LNCAP (cell line): ENCODE measurements at regions not wholly inside any gene's neighbourhood (a gene's known extent, or its start where the extent isn't known, plus 50 kb on each side); places are given as distances from the start of the nearest gene placed in this dataset.

Experiments used
- TF ChIP-seq, protein P1 (sequence below): fragments of 450-650 bp; IDR thresholded peaks from 2 replicates; pipeline ENCODE4 v1.5.1; 2017; ENCODE audit warnings: mild to moderate bottlenecking

DNA sequence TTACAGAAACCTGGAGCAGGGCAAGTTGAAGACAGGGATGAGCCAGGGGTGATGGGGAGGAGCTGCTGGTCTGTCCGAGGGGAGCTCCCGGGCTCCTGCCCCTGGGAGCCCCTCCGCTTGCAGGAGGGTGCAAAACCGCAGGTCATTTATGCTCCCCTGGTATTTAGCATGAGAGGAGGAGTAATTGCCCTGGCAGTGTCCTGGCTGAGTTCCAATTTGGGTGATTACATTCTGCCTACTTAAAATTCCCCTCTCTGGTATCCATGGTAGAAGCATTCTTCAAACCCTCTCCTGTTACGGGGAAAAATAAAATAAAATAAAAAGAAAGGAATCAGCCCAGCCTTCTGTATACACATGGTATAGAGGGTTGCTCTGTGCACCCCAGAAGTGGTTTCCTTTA lies 61.7 kb upstream of the VRK1 start:
- TF ChIP-seq, protein P1, sequence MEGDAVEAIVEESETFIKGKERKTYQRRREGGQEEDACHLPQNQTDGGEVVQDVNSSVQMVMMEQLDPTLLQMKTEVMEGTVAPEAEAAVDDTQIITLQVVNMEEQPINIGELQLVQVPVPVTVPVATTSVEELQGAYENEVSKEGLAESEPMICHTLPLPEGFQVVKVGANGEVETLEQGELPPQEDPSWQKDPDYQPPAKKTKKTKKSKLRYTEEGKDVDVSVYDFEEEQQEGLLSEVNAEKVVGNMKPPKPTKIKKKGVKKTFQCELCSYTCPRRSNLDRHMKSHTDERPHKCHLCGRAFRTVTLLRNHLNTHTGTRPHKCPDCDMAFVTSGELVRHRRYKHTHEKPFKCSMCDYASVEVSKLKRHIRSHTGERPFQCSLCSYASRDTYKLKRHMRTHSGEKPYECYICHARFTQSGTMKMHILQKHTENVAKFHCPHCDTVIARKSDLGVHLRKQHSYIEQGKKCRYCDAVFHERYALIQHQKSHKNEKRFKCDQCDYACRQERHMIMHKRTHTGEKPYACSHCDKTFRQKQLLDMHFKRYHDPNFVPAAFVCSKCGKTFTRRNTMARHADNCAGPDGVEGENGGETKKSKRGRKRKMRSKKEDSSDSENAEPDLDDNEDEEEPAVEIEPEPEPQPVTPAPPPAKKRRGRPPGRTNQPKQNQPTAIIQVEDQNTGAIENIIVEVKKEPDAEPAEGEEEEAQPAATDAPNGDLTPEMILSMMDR, result no peak

GRCh38 chr14:96736439-96736838 lies 60.7 kb upstream of the VRK1 start:
- TF ChIP-seq, protein P1, result no peak

GRCh38 chr14:96737881-96738280 lies 59.3 kb upstream of the VRK1 start:
- TF ChIP-seq, protein P1, result no peak

GRCh38 chr14:96739200-96739910 lies 57.8 kb upstream of the VRK1 start:
- TF ChIP-seq, protein P1, result no peak

- TF ChIP-seq, protein P1, result peak; percentile 96
These were observed 55.8 kb upstream of the VRK1 start for GRCh38 chr14:96741151-96741977.

GRCh38 chr14:96744262-96744661 lies 52.9 kb upstream of the VRK1 start:
- TF ChIP-seq, protein P1, result no peak

- TF ChIP-seq, protein P1, result no peak
These were observed 51.6 kb upstream of the VRK1 start for GRCh38 chr14:96745500-96746051.
